Fibroblast of villous mesenchyme (primary cell): ENCODE measurements at regions not wholly inside any gene's neighbourhood (a gene's known extent, or its start where the extent isn't known, plus 50 kb on each side); places are given as distances from the start of the nearest gene placed in this dataset.

Experiments
- DNase-seq: peaks from one replicate; pipeline ENCODE4 v3.0.0-alpha.2; 2010; ENCODE audit warnings: low read depth
- H3K4me3 ChIP-seq: 2 replicates; pipeline ENCODE4 v1.5.1; 2011; ENCODE audit warnings: low read depth, mild to moderate bottlenecking, low read length
- CTCF ChIP-seq: IDR thresholded peaks from 2 replicates; pipeline ENCODE4 v1.5.1; 2012; ENCODE audit warnings: low read depth, mild to moderate bottlenecking, low read length; ENCODE audit not compliant: insufficient read depth

GRCh38 chr4:58760737-58761136 lies 1650.6 kb upstream of the IGFBP7 start:
- H3K4me3 ChIP-seq: no peak overlapping the region
- no peak for TF ChIP-seq CTCF
- DNase-seq: no peak

DNA sequence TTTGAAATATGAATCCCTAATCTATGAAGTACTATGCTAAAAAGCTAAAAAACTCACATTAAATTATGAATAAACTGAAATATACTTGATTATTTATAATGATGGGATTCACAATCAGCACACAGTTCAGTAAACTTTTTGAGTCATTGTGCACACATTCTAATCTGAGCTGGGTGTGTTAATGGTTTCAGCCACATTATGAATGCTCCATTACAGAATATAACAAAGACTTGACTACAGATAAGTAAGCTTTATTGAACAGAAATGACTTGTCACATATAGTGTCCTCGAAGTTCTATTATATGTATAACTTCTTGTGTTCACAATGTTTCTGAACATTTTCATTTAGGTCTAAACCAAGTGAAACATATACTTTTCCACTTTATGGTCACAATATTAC lies 1649.9 kb upstream of the IGFBP7 start:
- no peak for DNase-seq
- no peak for TF ChIP-seq CTCF
- H3K4me3 ChIP-seq: no peak overlapping the region

DNA sequence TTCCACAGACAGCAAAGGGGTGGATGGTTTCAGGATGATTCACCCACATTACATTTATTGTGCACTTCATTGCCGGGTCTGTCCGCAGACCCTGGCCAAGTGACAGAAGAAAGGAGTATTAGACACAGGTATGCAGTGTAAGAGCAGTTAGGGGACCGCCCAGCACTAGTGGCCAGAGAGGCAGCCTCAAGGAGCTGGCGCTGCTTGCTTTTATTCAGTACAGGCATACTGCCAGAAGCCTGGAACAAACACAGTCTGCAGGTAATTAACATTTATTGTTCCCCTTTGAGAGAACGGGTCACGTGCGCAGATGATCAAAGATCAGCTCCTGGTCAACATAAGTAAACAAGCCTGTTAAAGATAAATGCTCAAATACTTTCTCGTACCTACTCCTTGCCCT lies 1639.0 kb upstream of the IGFBP7 start:
- no peak for DNase-seq
- no peak for TF ChIP-seq CTCF
- H3K4me3 ChIP-seq: no peak overlapping the region

- no peak for TF ChIP-seq CTCF
- H3K4me3 ChIP-seq: no peak overlapping the region
- DNase-seq: no peak
These were observed 1630.7 kb upstream of the IGFBP7 start for GRCh38 chr4:58740897-58741296.

DNA sequence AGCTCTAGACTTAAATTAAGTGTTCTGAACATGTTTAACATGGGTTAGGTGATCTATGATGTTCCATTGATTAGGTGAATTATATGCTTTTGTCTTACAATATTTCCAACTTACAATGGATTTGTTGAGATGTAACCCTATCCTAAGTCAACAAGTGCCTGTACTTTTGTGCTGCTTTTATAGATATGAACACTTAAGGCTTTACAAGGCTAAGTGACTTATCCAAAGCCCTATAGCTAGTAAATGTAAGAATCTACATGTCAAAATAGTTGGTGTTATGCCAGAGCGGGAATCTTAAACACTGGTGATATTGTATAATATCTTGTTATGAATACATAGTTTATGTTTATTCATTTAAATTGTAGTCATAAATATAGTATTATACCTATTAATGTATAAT lies 1629.1 kb upstream of the IGFBP7 start:
- DNase-seq: no peak
- H3K4me3 ChIP-seq: no peak overlapping the region
- no peak for TF ChIP-seq CTCF

DNA sequence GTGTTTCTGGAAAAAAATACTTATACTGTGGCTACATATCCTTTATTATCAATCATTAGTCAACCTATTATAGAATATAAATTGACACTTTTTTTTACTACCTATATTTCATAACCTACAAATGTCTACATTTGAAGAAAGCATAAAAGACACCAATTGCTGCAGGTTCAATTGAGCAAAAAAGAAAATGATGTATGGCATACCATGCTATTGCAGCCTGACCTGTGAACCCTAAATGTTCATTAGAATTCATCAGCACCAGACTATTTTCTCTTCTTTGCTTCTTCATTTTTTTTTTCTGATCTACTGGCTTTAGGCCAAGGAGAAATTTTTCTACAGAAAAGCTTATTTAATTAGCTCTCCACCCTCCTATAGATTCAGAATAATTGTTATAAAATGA lies 1628.2 kb upstream of the IGFBP7 start:
- no peak for DNase-seq
- no peak overlapping the region for H3K4me3 ChIP-seq
- TF ChIP-seq CTCF: no peak

- TF ChIP-seq CTCF: no peak
- peak; percentile 1 for DNase-seq
- no peak overlapping the region for H3K4me3 ChIP-seq
These were observed 1624.0 kb upstream of the IGFBP7 start for GRCh38 chr4:58734030-58734674.
